BLaER1 (cell line): ENCODE measurements at regions not wholly inside any gene's neighbourhood (a gene's known extent, or its start where the extent isn't known, plus 50 kb on each side); places are given as distances from the start of the nearest gene placed in this dataset.

Experiments used
- H3K27ac ChIP-seq: shearing (Covaris generic); formaldehyde crosslinking; 2 replicates; pipeline ENCODE4 v1.8.1; 2022
- H3K27me3 ChIP-seq: shearing (Covaris generic); formaldehyde crosslinking; 2 replicates; pipeline ENCODE4 v1.8.1; 2022
- H3K36me3 ChIP-seq: shearing (Covaris generic); formaldehyde crosslinking; 2 replicates; pipeline ENCODE4 v1.8.1; 2022
- H3K4me1 ChIP-seq: shearing (Covaris generic); formaldehyde crosslinking; 2 replicates; pipeline ENCODE4 v1.8.1; 2022
- H3K4me2 ChIP-seq: shearing (Covaris generic); formaldehyde crosslinking; 2 replicates; pipeline ENCODE4 v1.8.1; 2022
- H3K4me3 ChIP-seq: shearing (Covaris generic); formaldehyde crosslinking; 2 replicates; pipeline ENCODE4 v1.8.1; 2022
- H3K9ac ChIP-seq: shearing (Covaris generic); formaldehyde crosslinking; 2 replicates; pipeline ENCODE4 v1.8.1; 2022
- H3K9me3 ChIP-seq: shearing (Covaris generic); formaldehyde crosslinking; 2 replicates; pipeline ENCODE4 v1.8.1; 2022
- H4K20me1 ChIP-seq: shearing (Covaris generic); formaldehyde crosslinking; 2 replicates; pipeline ENCODE4 v1.8.1; 2022
- Cebpa-rat ChIP-seq: shearing (Covaris generic); IDR thresholded peaks from 2 replicates; pipeline ENCODE4 v1.8.1; 2022

GRCh38 chr5:23042226-23042625, 189.1 kb upstream of the CDH12 start:
- no peaks in the 10 kb centered on the region for H3K36me3 ChIP-seq
- no peaks in the 10 kb centered on the region for H3K4me1 ChIP-seq
- H3K4me3 ChIP-seq, result no peak overlapping the region
- H4K20me1 ChIP-seq, result no peaks in the 10 kb centered on the region
- no peak for TF ChIP-seq Cebpa-rat
- H3K4me2 ChIP-seq, result no peak overlapping the region
- no peak overlapping the region for H3K9ac ChIP-seq
- H3K27ac ChIP-seq, result no peak overlapping the region
- H3K9me3 ChIP-seq, result no peaks in the 10 kb centered on the region
- no peaks in the 10 kb centered on the region for H3K27me3 ChIP-seq

- TF ChIP-seq Cebpa-rat, result no peak
- Histone ChIP-seq H3K9me3 (no peaks in the 10 kb centered on the region), H3K27ac (no peak overlapping the region), H3K27me3 (no peaks in the 10 kb centered on the region), H4K20me1 (no peaks in the 10 kb centered on the region), H3K4me3 (no peak overlapping the region), H3K4me2 (no peak overlapping the region), H3K4me1 (no peaks in the 10 kb centered on the region), H3K36me3 (no peaks in the 10 kb centered on the region), H3K9ac (no peak overlapping the region)
These were observed 182.5 kb upstream of the CDH12 start for GRCh38 chr5:23035555-23036090.

GRCh38 chr5:23033864-23034263, 180.7 kb upstream of the CDH12 start:
- Histone ChIP-seq H3K27ac (no peak overlapping the region), H3K4me3 (no peak overlapping the region), H3K4me1 (no peaks in the 10 kb centered on the region), H3K4me2 (no peak overlapping the region), H4K20me1 (no peaks in the 10 kb centered on the region), H3K9ac (no peak overlapping the region), H3K27me3 (no peaks in the 10 kb centered on the region), H3K9me3 (no peaks in the 10 kb centered on the region), H3K36me3 (no peaks in the 10 kb centered on the region)
- TF ChIP-seq Cebpa-rat, result no peak

DNA sequence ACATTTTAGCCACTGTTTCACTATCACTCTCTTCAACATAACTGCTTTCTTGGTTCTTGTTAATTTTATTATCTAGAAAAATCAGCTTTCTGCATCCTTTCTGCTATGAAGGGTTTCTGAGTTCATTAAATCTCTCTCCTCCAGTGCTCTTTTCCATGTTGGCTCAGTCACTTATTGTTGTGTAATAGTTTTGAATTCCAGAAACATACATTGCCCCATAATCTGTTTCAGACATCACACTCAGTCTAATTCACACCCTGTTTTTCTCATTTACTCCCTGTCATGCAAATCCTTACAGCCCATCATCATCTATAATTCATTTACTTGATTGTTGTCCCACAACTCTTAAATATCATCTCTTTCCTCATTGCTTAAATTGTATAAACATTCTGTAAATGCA, 176.1 kb upstream of the CDH12 start:
- Histone ChIP-seq H3K27me3 (no peaks in the 10 kb centered on the region), H3K4me1 (no peaks in the 10 kb centered on the region), H3K4me2 (no peak overlapping the region), H3K27ac (no peak overlapping the region), H3K4me3 (no peak overlapping the region), H4K20me1 (no peaks in the 10 kb centered on the region), H3K9ac (no peak overlapping the region), H3K36me3 (no peaks in the 10 kb centered on the region), H3K9me3 (no peaks in the 10 kb centered on the region)
- TF ChIP-seq Cebpa-rat, result no peak

GRCh38 chr5:23028445-23029021, 175.4 kb upstream of the CDH12 start:
- Histone ChIP-seq H3K36me3 (no peaks in the 10 kb centered on the region), H3K4me3 (no peak overlapping the region), H3K4me1 (no peaks in the 10 kb centered on the region), H3K9ac (no peak overlapping the region), H4K20me1 (no peaks in the 10 kb centered on the region), H3K27me3 (no peaks in the 10 kb centered on the region), H3K4me2 (no peak overlapping the region), H3K9me3 (no peaks in the 10 kb centered on the region), H3K27ac (no peak overlapping the region)
- no peak for TF ChIP-seq Cebpa-rat

GRCh38 chr5:23027830-23028229, 174.7 kb upstream of the CDH12 start:
- no peaks in the 10 kb centered on the region for H4K20me1 ChIP-seq
- no peaks in the 10 kb centered on the region for H3K4me1 ChIP-seq
- TF ChIP-seq Cebpa-rat, result no peak
- no peaks in the 10 kb centered on the region for H3K27me3 ChIP-seq
- no peak overlapping the region for H3K4me2 ChIP-seq
- no peak overlapping the region for H3K4me3 ChIP-seq
- H3K9ac ChIP-seq, result no peak overlapping the region
- H3K9me3 ChIP-seq, result no peaks in the 10 kb centered on the region
- H3K36me3 ChIP-seq, result no peaks in the 10 kb centered on the region
- H3K27ac ChIP-seq, result no peak overlapping the region

GRCh38 chr5:23027331-23027730, 174.2 kb upstream of the CDH12 start:
- H4K20me1 ChIP-seq, result no peaks in the 10 kb centered on the region
- H3K9me3 ChIP-seq, result no peaks in the 10 kb centered on the region
- no peaks in the 10 kb centered on the region for H3K27me3 ChIP-seq
- H3K36me3 ChIP-seq, result no peaks in the 10 kb centered on the region
- no peak overlapping the region for H3K4me2 ChIP-seq
- H3K4me3 ChIP-seq, result no peak overlapping the region
- no peak overlapping the region for H3K9ac ChIP-seq
- no peaks in the 10 kb centered on the region for H3K4me1 ChIP-seq
- TF ChIP-seq Cebpa-rat, result no peak
- H3K27ac ChIP-seq, result no peak overlapping the region

DNA sequence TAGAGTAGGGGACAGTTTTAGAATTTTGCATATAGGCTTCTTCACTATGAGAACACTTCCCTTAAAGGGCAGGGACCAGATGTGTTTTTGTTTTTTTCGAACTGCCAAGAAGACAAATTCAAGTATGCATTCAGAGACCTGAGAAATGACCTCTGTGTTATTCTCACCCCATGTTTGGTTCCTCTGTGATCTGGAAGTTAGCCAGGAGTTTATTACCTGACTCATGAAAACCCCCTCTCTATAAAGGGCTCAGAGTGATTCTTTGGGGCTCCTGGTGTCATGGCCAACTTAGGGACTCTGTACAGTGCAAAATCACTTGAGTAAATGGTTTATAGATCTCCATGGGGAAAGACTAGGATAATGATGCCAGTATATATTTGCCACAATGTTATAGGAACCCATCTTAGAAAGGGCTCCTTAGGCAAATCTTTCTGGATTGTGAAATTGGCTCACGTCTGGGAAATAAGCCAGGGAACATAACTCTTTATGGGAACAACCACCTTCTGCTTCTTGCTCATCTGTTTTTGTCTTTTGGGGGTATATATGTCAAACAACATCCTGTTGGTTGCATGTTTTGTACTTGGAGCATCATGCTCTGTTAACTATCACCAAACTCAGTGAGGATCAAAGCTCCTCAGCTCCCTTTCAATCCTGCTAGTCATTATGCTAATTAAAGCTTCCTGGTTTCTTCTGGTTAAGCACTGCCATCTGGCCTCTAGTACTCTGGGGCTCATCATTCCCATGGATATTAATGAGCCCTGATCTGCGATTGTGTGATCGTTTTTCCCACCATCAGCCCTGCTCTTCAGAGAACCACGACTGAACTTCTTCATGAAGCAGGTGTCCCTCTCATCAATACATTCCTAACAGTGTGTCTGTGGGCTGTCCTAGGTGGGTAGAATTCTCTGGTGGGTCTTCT, 173.4 kb upstream of the CDH12 start:
- TF ChIP-seq Cebpa-rat, result no peak
- no peaks in the 10 kb centered on the region for H3K36me3 ChIP-seq
- no peak overlapping the region for H3K4me3 ChIP-seq
- no peak overlapping the region for H3K9ac ChIP-seq
- no peak overlapping the region for H3K4me2 ChIP-seq
- H3K27me3 ChIP-seq, result no peaks in the 10 kb centered on the region
- no peaks in the 10 kb centered on the region for H3K9me3 ChIP-seq
- no peaks in the 10 kb centered on the region for H3K4me1 ChIP-seq
- no peaks in the 10 kb centered on the region for H4K20me1 ChIP-seq
- no peak overlapping the region for H3K27ac ChIP-seq

- Histone ChIP-seq H3K9me3 (no peaks in the 10 kb centered on the region), H3K4me3 (no peak overlapping the region), H3K27ac (no peak overlapping the region), H3K4me1 (no peaks in the 10 kb centered on the region), H3K9ac (no peak overlapping the region), H3K36me3 (no peaks in the 10 kb centered on the region), H4K20me1 (no peaks in the 10 kb centered on the region), H3K4me2 (no peak overlapping the region), H3K27me3 (no peaks in the 10 kb centered on the region)
- TF ChIP-seq Cebpa-rat, result no peak
These were observed 172.6 kb upstream of the CDH12 start for GRCh38 chr5:23025629-23026233.

DNA sequence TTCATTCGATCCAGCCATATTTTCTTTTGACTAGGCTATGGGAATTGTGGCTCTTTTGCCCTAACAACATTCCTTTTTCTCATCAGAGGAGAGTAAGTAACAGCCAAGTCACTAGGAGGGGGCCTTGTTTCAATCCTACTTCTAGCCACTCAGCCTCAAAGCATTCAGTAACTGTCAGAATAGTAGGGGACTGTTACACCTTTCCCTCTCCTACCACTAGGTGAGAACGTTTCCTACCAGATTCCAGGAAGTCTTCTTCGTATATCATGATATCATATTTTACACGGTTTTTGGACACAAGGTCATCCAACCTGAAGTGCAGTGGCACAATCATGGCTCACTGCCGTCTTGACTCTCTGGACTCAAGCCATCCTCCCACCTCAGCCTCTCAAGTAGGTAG, 171.3 kb upstream of the CDH12 start:
- H4K20me1 ChIP-seq, result no peaks in the 10 kb centered on the region
- no peak overlapping the region for H3K27ac ChIP-seq
- H3K4me2 ChIP-seq, result no peak overlapping the region
- H3K4me1 ChIP-seq, result no peaks in the 10 kb centered on the region
- no peaks in the 10 kb centered on the region for H3K36me3 ChIP-seq
- TF ChIP-seq Cebpa-rat, result no peak
- no peaks in the 10 kb centered on the region for H3K27me3 ChIP-seq
- no peaks in the 10 kb centered on the region for H3K9me3 ChIP-seq
- no peak overlapping the region for H3K4me3 ChIP-seq
- H3K9ac ChIP-seq, result no peak overlapping the region
